HUES6 (cell line): ENCODE measurements at regions not wholly inside any gene's neighbourhood (a gene's known extent, or its start where the extent isn't known, plus 50 kb on each side); places are given as distances from the start of the nearest gene placed in this dataset.
"Not testable (repeated sequence)": the region's sequence is repeated elsewhere in the genome, so short reads cannot be mapped to it uniquely, and the experiment has no call there.

Experiments
- H3K27ac ChIP-seq: 2 replicates; pipeline ENCODE4 v1.7.0; 2013; ENCODE audit warnings: low read depth, mild to moderate bottlenecking, low read length, inconsistent platforms
- H3K27me3 ChIP-seq: 2 replicates; pipeline ENCODE4 v1.6.1; 2013; ENCODE audit warnings: low read length; ENCODE audit not compliant: control insufficient read depth, insufficient read depth
- H3K36me3 ChIP-seq: 2 replicates; pipeline ENCODE4 v1.6.1; 2013; ENCODE audit warnings: low read length; ENCODE audit not compliant: control insufficient read depth, insufficient read depth
- H3K4me1 ChIP-seq: 2 replicates; pipeline ENCODE4 v1.6.1; 2013; ENCODE audit warnings: low read length; ENCODE audit not compliant: control insufficient read depth, insufficient read depth
- H3K4me3 ChIP-seq: 2 replicates; pipeline ENCODE4 v1.5.1; 2013; ENCODE audit warnings: low read depth, low read length
- H3K9ac ChIP-seq: one replicate; pipeline ENCODE4 v1.6.1; 2013; ENCODE audit warnings: mild to moderate bottlenecking, low read length
- H3K9me3 ChIP-seq: 2 replicates; pipeline ENCODE4 v1.6.1; 2013; ENCODE audit warnings: low read depth, low read length; ENCODE audit not compliant: control insufficient read depth, insufficient read depth

DNA sequence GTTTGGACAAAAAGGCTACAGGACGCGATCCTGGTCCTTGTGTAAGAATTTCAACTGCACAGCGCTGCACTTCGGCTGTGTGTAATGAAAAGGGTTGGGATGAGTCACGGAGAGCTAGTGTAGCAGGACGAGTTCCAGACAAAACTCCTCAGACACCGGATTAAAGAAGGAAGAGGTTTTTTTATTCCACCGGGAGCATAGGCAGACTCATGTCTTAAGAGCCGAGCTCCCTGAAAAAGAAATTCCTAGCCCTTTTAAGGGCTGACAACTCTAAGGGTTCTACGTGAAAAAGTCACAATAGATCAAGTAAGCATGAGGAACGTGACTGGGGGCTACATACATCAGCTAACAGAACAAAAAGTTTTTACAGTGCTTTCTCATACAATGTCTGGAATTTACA is 54.8 kb upstream of the FAM90A1 start:
- H3K27me3 ChIP-seq, H3K9me3 ChIP-seq: not testable (repeated sequence)

GRCh38 chr12:8285681-8286080 is 58.3 kb upstream of the FAM90A1 start:
- not testable (repeated sequence) for H3K27me3 ChIP-seq, H3K4me1 ChIP-seq, H3K36me3 ChIP-seq, H3K27ac ChIP-seq, H3K9me3 ChIP-seq, H3K9ac ChIP-seq, H3K4me3 ChIP-seq

More for the DNA sequence above, 54.8 kb upstream of the FAM90A1 start:
- H3K27ac ChIP-seq, H3K36me3 ChIP-seq, H3K9ac ChIP-seq, H3K4me1 ChIP-seq, H3K4me3 ChIP-seq: not testable (repeated sequence)

DNA sequence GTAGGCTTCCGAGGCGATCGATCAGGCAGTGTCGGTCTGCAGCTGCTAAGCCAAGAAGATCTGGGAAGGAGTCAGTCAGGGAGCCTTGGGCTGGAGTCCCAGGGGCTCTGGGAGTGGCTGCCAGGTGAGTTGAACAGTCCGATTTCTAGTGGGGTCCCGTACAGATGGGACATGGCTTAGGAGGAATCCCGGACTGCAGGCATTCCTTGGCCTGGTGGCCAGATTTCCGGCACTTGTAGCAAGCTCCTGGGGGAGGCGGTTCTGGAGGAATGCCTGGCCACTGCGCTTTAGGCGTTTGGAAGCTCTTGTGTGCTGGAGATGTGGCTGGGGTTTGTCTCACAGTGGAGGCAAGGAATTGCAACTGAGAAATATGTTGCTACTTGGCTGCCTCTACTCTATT is 64.3 kb upstream of the FAM90A1 start:
- not testable (repeated sequence) for H3K9ac ChIP-seq, H3K36me3 ChIP-seq, H3K27me3 ChIP-seq, H3K4me3 ChIP-seq, H3K4me1 ChIP-seq, H3K9me3 ChIP-seq, H3K27ac ChIP-seq

DNA sequence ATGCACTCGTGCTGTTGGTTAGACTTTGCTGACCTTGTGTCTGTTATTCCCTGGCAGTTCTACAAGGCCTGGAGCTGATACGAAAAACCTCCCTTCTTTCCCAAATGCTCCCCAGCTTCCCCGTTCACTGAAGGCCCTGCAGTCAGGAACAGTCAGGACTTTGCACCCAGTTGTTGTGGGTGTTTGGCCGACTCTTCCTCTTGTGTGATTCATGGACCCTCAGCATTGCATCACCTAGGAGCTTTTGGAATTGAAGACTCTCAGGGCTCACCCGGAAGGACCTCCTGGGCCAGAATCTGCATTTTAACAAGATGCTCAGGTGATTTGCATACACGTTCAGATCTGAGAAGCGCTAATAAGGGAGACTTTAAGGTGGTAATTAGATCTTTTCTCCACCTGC is 67.2 kb upstream of the FAM90A1 start:
- not testable (repeated sequence) for H3K4me3 ChIP-seq

DNA sequence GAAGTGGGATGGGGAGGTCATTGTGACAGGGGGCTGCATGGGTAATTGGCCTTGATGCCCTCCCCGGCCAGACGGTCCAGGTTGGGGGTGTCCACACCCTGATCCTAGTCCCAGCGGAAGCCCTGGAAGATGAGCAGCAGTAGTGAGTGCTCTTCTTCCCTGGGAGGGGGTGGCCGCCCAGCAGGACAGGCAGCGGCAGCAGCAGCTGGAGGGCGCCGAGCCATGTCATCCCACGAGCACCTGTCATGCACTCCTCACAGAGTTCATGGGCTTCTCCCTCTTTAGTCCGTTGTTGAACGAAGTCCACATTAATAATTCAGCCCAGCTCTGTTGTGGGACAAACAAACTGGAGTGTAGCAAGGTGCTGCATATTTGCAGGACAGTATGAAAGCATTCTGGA is 81.2 kb upstream of the FAM90A1 start:
- H3K36me3 ChIP-seq, H3K27me3 ChIP-seq, H3K4me3 ChIP-seq, H3K9me3 ChIP-seq, H3K4me1 ChIP-seq, H3K9ac ChIP-seq, H3K27ac ChIP-seq: not testable (repeated sequence)

More for the DNA sequence above, 67.2 kb upstream of the FAM90A1 start:
- H3K36me3 ChIP-seq, H3K4me1 ChIP-seq, H3K27me3 ChIP-seq, H3K9me3 ChIP-seq, H3K27ac ChIP-seq: not testable (repeated sequence)
- H3K9ac ChIP-seq, result peak overlapping the region; percentile 48

DNA sequence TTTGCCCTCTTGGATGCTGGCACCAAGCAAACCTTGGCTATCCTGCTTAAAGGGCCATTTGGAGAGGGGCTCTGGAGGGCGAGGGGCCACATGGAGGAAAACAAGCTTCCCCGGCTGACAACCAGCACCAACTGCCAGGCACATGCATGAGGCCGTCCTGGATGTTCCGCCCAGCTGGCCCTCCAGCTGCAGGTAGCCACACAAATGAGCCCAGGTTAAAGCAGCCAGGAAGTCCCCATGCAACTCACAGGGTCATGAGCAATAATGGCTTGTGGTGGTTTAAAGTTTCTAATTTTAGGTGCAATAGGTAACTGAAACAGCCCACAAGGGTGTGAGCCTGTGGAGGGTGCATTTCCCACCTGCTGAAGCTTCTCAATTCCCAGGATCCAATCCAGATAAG is 88.6 kb upstream of the FAM90A1 start:
- H3K9ac ChIP-seq, H3K36me3 ChIP-seq, H3K27ac ChIP-seq, H3K9me3 ChIP-seq, H3K27me3 ChIP-seq, H3K4me3 ChIP-seq: not testable (repeated sequence)
- H3K4me1 ChIP-seq, result peaks cover 21% of the 10 kb centered on the region

- H3K4me1 ChIP-seq, result peaks cover 25% of the 10 kb centered on the region
- H3K27me3 ChIP-seq, H3K9me3 ChIP-seq, H3K4me3 ChIP-seq, H3K36me3 ChIP-seq, H3K27ac ChIP-seq: not testable (repeated sequence)
- H3K9ac ChIP-seq, result peak overlapping the region; percentile 57
These were observed 90.3 kb upstream of the FAM90A1 start for GRCh38 chr12:8317675-8318074.

DNA sequence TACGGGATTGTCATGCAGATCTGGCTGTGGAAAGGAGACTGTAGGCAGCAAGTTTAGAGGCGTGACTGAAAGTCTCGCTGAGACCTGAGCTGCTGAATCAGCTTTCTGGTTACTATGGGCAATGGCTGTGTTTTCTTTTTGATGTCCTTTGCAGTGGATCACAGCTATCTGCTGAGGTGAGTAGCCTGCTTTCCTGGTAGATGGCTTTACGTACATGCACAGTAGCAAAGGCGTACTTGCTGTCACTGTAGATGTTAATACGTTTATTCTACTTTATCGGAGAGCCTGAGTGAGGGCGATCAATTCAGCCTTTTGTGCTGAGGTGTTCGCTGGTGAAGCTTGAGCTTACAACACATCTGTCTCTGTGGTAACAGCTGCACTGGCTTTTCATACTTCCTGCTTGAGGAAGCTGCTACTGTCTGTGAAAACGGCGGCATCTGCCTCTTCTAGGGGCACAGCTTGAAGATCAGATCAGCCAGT is 92.9 kb upstream of the FAM90A1 start:
- not testable (repeated sequence) for H3K36me3 ChIP-seq, H3K9me3 ChIP-seq, H3K27ac ChIP-seq, H3K27me3 ChIP-seq
- Histone ChIP-seq H3K4me3 (peak overlapping the region; percentile 27; the same call in 1 of the 2 replicates), H3K4me1 (peaks cover 30% of the 10 kb centered on the region), H3K9ac (peak overlapping the region; percentile 67)

GRCh38 chr12:8320791-8321370 is 93.5 kb upstream of the FAM90A1 start:
- peak overlapping the region; percentile 27; the same call in 1 of the 2 replicates for H3K4me3 ChIP-seq
- H3K4me1 ChIP-seq, result peaks cover 30% of the 10 kb centered on the region
- H3K9me3 ChIP-seq, H3K27ac ChIP-seq, H3K27me3 ChIP-seq, H3K36me3 ChIP-seq: not testable (repeated sequence)
- H3K9ac ChIP-seq, result peak overlapping the region; percentile 67

DNA sequence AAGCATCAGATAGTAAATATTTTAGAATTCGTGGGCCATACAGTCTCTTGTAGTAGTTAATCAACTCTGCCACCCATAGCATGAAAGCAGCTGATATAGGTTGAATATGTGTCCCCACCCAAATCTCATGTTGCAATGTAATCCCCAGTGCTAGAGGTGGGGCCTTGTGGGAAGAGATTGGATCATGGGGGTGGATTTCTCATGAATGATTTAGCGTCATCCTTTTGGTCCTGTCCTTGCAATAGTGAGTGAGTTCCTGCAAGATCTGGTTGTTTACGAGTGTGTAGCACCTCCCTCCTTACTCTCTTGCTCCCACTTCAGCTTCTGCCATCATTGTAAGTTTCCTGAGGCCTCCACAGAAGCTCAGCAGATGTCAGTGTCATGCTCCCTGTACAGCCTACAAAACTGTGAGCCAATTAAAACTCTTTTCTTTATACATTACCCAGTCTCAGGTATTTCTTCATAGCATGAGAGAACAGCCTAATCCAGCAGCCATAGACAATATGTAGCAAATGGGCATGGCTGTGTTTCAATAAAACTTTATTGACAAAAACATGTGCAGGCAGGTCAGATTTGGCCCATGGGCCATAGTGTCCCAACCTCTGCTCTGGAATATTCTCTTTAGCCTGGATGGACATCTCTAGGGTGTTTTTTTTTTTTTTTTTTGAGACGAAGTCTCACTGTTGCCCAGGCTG is 97.9 kb upstream of the FAM90A1 start:
- peaks cover 16% of the 10 kb centered on the region for H3K4me1 ChIP-seq
- not testable (repeated sequence) for H3K27me3 ChIP-seq, H3K9ac ChIP-seq, H3K36me3 ChIP-seq, H3K9me3 ChIP-seq, H3K4me3 ChIP-seq, H3K27ac ChIP-seq

DNA sequence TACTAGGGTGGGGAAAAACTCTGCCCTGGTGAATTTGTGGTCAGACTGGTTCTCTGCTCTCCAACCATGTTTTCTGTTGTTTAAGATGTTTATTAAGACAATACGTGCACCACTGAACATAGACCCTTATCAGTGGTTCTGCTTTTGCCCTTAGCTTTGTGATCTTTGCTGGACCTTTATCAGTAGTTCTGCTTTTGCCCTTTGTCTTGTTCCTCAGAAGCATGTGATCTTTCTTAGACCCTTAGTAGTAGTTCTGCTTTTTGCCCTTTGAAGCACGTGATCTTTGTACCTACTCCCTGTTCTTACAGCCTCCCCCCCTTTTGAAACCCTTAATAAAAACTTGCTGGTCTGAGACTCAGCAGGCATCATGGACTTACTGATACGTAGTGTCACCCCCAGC is 101.4 kb upstream of the FAM90A1 start:
- H3K27ac ChIP-seq, H3K27me3 ChIP-seq, H3K4me1 ChIP-seq, H3K36me3 ChIP-seq, H3K9me3 ChIP-seq, H3K9ac ChIP-seq, H3K4me3 ChIP-seq: not testable (repeated sequence)
